Glomerular visceral epithelial cell (primary cell): ENCODE measurements at regions not wholly inside any gene's neighbourhood (a gene's known extent, or its start where the extent isn't known, plus 50 kb on each side); places are given as distances from the start of the nearest gene placed in this dataset.

Experiments used
- DNase-seq: peaks from one replicate; pipeline ENCODE4 v3.0.0-alpha.2; 2016; ENCODE audit errors: extremely low spot score

GRCh38 chr2:42856106-42856860, 63.9 kb upstream of the HAAO start:
- no peak for DNase-seq

DNA sequence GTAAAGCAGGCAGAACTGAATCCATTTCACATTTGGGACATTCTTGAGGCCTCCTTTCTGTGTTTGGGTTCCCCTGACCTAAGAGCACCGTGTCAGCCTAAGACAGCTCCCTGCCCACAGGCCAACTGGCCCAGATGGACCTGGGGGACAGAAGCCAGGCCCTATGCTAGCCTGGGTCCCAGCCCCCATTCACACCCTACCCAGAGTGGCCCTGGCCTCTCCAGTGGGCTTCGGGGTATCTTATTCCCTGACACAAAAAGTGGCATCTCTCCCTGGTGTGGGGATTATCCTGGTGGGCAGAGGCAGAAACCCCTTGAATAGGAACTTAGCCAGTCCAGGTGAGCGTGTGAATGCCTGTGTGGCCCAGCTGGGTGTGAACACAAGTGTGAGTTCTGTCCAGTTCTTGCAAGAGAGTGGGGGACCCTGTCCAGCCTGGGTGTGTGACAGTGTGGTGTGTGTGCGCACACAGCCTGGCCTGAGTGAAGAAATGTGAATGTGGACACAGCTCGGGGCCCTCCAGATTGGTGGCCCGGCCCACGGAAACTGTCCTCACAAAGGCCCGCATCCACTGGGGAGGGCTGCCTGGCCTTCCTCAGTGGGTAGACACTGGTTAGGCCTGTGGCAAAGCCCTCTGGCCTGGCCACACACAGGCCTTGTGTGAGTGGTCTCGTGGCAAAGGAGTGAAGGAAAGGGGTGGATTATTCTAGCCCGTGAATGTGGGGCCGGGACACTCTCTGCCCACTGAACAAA, 63.0 kb upstream of the HAAO start:
- no peak for DNase-seq

- DNase-seq: no peak
Observed at GRCh38 chr2:42854207-42854818, 61.9 kb upstream of the HAAO start.

DNA sequence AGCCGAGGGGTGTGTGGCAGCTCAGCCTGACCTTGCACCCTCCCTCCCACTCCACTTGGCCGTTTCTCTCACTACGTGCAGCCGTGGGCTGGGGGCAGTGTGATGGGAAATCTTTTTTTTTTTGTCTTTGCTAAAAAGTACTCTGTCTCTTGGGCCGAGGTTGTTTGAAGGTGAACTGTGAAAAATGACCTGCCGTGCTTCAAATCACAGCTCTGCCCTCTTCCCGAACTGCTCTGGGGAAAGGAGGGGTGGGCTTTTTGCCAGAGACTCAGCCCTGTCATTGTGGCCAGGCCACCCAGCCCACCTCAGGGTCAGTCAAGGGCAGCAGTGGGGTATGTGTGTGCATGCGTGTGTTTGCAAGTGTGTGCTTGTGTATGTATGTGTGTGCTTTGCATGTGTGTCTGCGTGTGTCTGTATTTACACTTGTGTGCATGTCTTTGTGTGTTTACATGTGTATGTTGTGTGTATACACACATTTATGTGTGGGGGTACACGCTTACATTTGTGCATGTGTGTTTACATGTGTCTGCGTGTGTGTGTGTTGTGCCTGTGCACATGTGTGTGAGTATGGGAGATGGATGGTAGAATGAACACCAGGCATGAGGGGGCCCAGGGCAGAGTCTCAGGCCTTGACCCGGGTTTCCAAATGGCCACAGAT, 61.3 kb upstream of the HAAO start:
- DNase-seq: no peak

DNA sequence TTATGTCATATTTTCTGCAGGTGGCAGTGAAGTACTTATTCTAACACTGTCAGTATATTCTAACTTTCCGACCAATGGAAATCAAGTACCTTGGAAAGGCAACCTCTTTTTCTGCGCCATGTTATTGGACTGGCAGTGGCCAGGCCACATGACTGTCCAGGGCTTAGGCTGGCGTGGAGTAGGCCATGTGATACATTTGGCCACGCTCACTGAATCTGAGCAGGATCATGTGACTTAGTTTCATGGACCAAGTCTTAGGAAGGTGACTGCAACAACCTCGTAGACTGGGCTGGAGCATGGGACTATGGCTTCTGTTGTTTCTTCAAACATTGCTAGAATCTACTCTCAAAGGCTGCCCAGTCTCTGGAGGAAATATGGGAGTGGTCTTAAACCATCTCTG, 60.4 kb upstream of the HAAO start:
- no peak for DNase-seq

- DNase-seq: no peak
Observed at GRCh38 chr2:42851740-42852250, 59.4 kb upstream of the HAAO start.

DNA sequence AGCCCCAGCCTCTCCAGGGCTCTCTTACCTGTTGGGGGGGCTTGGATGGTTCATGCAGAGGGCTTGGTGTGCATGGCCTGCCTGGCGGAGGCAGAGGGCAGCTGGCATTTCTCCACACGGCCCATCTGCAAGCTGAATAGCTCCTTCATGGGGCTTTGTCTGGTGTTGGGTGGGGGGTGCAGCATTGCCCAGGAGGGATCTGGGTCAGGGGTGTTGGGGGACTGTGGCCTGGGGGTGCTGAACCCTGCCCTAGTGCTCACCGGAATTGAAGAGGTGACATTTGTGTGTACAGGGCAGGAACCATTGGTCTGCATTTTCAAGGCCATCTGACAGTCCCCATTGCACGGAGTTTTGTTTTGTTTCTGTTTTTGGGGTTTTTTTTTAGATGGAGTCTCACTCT, 58.8 kb upstream of the HAAO start:
- DNase-seq: no peak

DNA sequence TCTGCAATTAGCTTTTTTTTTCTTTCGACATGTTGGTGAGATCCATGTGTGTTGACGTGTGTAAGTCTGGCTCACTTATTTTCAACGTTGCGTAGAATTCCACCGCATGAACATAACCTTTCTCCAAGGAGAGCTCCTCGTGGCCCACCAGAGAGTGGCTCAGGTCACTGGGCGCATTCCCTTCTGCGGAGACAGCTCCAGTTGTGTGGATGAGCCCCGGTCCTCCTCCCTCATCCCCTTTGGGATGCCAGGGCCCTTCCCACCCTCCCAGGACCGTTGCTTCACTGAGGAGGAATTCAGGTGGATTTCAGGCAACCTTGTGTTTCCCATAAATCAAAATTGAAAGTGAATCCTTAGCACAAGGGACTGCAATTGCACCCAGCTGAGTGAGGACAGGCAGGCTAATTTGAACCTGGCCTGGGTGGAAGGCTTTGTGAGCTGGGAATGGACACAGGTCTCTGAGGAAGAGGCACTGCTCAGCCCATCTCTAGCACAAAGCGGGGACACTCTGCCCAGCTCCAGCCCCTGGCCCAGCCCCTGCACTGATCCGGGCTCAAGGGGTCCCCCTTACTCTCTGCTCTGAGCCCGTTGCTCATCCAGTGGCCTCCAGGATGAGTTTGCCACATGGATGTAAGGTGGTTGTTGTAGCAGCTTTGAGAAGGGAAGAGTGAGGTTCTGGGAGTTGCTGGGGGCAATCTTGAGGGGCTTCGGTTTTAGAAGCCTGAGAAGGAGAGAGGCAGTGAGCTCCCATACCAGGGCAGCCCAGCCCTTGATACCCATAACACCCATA, 57.8 kb upstream of the HAAO start:
- DNase-seq: no peak

- no peak for DNase-seq
Observed at GRCh38 chr2:42849311-42849710, 56.9 kb upstream of the HAAO start.

- no peak for DNase-seq
Observed at GRCh38 chr2:42848726-42849290, 56.4 kb upstream of the HAAO start.

DNA sequence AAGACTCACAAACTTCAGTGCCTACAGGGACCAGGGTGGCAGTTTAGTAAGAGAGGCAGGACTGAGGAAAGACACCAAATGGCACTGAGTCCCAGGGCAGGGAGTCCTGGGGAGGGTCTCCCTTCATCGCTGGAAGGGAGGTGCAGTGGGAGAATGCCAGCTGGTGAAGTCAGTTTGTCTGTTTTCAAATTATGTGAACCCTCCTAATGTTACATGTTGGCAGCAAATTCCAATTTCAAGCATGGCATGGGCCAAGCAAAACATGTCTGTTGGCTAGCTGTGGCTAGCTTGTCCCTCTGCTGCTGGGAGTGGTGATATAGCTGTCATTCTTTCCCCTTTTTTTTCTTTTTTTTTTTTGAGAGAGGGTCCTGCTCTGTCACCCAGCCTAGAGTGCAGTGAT, 55.9 kb upstream of the HAAO start:
- DNase-seq: no peak

DNA sequence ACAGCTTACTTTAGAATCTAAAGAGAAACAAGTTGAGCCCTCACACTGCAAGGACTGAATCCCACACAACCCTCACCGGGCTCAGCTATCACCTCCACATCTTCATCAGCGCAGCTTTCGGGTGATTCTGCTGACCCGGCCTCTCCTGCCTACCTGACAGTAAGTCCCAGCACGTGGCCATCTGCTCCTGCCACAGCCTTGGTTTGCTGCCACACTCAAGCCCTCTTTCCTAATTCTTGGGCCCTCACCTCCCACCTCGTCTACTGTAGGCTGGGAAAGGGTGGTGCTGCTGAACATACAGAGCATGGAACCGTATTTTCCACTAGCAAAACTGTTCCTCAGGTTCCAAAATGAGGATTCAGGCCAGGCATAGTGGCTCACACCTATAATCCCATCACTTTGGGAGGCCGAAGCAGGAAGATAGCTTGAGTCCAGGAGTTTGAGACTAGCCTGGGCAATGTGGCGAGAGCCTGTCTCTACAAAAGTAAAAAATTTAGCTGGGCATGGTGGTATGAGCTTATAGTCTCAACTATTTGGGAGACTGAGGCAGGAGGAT, 55.3 kb upstream of the HAAO start:
- no peak for DNase-seq

GRCh38 chr2:42846932-42847595, 54.7 kb upstream of the HAAO start:
- no peak for DNase-seq

GRCh38 chr2:42846026-42846425, 53.6 kb upstream of the HAAO start:
- DNase-seq: no peak

DNA sequence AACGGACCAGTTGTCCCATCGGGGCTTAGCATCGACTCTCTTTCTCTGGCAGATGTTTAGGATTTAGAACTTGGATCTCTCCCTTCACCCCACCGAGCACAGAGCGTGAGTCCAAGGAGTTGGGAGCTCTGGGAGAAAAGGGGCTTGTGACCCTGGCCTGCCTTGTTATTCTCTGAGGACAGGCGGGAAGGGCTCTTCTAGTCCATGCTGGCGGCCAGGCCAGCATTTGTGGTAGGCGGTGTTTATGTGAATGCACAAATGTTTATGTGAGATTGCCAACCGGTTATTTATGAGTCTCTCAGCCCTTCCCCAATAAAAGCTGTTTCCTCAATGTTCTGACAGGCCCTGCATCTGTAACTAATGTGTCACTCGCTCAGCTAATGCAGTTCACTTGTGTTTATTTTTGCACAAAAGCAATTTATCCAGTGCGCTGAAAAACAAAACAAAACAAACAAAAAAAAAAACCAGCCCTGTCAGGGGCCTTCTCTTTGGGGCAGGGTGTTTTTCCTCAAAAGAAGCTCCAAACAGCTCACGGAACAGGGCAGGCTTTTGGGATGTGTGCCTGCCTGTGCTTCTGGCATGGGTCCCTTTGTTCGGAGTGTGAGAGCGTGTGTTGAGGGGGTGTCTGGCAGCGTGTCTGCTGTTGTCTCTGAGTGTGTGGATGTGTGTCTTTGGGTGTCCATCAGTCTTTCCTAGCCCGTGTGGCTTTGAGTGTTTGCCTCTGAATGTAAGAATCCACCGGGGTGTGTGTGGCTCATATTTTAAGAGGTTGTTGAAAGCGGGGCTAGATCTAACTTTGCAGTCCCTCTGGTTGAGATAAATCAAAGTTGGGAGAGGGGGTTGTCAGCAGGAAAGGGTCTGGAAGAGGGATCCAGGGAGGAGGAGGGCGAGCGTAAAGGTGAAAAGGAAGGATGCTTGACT, 52.8 kb upstream of the HAAO start:
- no peak for DNase-seq

DNA sequence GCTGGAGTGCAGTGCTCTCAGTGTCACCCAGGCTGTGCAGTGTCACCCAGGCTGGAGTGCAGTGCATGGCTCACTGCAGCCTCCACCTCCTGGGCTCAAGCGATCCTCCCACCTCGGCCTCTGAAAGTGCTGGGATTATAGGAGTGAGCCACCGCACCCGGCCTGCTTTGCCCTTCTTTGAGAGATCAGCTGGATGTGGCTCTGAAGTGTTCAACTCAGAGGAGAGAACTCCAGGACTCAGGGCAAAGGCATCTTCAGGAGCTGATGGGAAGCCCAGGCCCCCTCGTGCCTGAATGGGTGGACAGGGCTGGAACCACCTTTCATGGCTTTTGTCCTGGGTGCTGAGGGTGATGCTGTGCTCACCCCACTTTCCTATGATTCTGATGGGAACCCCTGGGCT, 52.0 kb upstream of the HAAO start:
- DNase-seq: no peak

DNA sequence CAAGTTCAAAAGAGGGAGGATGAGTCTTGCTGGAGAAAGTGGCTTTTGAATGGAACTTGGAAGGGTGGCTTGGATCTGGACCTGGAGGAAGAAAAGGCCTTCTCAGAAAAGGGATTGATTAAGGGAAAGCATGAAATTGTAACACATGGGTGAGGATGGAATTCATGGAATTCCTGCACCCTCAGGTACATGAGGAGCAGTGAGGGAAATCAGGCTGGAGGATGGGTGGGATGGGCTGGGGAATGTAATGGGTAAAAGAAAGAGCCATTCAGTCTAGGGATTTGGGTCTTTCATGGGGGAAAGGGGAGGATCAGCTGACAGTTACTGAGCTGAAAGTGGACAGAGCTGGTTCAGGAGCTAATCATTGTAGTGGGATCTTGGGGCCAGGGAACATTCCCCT, 51.2 kb upstream of the HAAO start:
- DNase-seq: no peak

- DNase-seq: no peak
Observed at GRCh38 chr2:42843131-42843530, 50.7 kb upstream of the HAAO start.

DNA sequence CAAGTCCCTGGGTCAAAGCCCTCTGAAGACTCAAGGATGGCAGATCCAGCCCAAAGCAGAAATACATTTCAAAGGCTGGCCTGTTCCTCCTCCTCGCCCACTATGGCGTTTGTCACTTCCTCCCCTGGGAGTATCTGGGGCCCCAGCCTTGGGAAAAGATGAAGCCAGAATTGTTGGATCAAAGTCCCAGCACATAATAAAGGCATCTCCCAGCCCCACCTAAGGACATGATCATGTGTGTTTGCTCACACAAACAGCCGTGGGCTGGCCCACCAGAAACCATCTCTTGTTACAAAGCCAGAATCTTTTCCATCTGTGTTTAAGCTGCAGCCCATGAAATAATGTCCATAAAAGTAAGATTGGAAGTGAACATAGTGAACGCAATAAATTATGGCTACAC, 50.1 kb upstream of the HAAO start:
- no peak for DNase-seq
